HEK293 (cell line): ENCODE measurements at regions not wholly inside any gene's neighbourhood (a gene's known extent, or its start where the extent isn't known, plus 50 kb on each side); places are given as distances from the start of the nearest gene placed in this dataset.

ENCODE experiments used
- CTCF ChIA-PET: fragments of 350-600 bp; formaldehyde crosslinking; extraction: SDS; loops from one replicate; lab custom pipeline; 2021; ENCODE audit warnings: antibody characterized with exemption; lab: Yijun Ruan, JAX
- POLR2A ChIA-PET: fragments of 300-600 bp; formaldehyde crosslinking; extraction: SDS; loops from one replicate; lab custom pipeline; 2020; ENCODE audit warnings: antibody characterized with exemption, inconsistent platforms; lab: Yijun Ruan, JAX
- H3K27ac ChIP-seq: fragments of 200-500 bp; sonication (Bioruptor generic); 2 replicates; pipeline ENCODE4 v1.5.1; 2014; ENCODE audit warnings: low read depth, low read length, control low read depth, inconsistent platforms; ENCODE audit errors: extremely low read depth
- H3K36me3 ChIP-seq, 2 experiments: fragments of 200-500 bp in 1 of 2; sonication (Bioruptor generic) in 1 of 2; 1 replicate in 1 of 2; 2 replicates in 1 of 2; pipeline ENCODE4 v1.5.1; 2014 to 2017; ENCODE audit warnings: inconsistent platforms in 2 of 2, low read length in 2 of 2; ENCODE audit not compliant: control insufficient read depth in 2 of 2, insufficient read depth in 1 of 2
- H3K4me1 ChIP-seq: fragments of 200-500 bp; sonication (Bioruptor generic); 2 replicates; pipeline ENCODE4 v1.5.1; 2014; ENCODE audit warnings: mild to moderate bottlenecking, low read length, inconsistent platforms; ENCODE audit not compliant: control insufficient read depth, insufficient read depth
- H3K4me3 ChIP-seq: 2 replicates; pipeline ENCODE4 v1.5.1; 2011; ENCODE audit warnings: low read depth, mild to moderate bottlenecking, control low read depth, low read length, moderate library complexity
- H3K9me3 ChIP-seq: fragments of 200-500 bp; sonication (Bioruptor generic); 2 replicates; pipeline ENCODE4 v1.5.1; 2014; ENCODE audit warnings: low read depth, low read length, inconsistent platforms; ENCODE audit not compliant: control insufficient read depth, insufficient read depth
- IKZF3 ChIP-seq: fragments of 450-650 bp; IDR thresholded peaks from 2 replicates; pipeline ENCODE4 v1.5.0; 2018; ENCODE audit warnings: missing biosample characterization, mild to moderate bottlenecking, missing genetic modification characterization, moderate library complexity
- KLF8 ChIP-seq: fragments of 450-650 bp; formaldehyde crosslinking; IDR thresholded peaks from 2 replicates; pipeline ENCODE4 v1.5.1; 2016; ENCODE audit warnings: missing biosample characterization, missing genetic modification characterization
- REPIN1 ChIP-seq: fragments of 450-650 bp; formaldehyde crosslinking; IDR thresholded peaks from 2 replicates; pipeline ENCODE4 v1.5.1; 2017; ENCODE audit warnings: missing biosample characterization, missing genetic modification characterization, low read depth
- REST ChIP-seq: fragments of 450-650 bp; formaldehyde crosslinking; IDR thresholded peaks from 2 replicates; pipeline ENCODE4 v1.5.1; 2016; ENCODE audit warnings: missing biosample characterization, missing genetic modification characterization
- SETDB1 ChIP-seq: IDR thresholded peaks from one replicate; pipeline ENCODE4 v1.6.1; 2017; ENCODE audit warnings: mild to moderate bottlenecking, low read length, moderate library complexity, mixed read lengths; ENCODE audit not compliant: insufficient read length
- TRIM28 ChIP-seq: IDR thresholded peaks from 2 replicates; pipeline ENCODE4 v1.6.1; 2011; ENCODE audit warnings: low read length, control low read depth, borderline replicate concordance
- ZNF169 ChIP-seq: fragments of 450-650 bp; formaldehyde crosslinking; IDR thresholded peaks from 2 replicates; pipeline ENCODE4 v1.5.1; 2016; ENCODE audit warnings: missing biosample characterization, missing genetic modification characterization
- ZNF488 ChIP-seq: fragments of 450-650 bp; formaldehyde crosslinking; IDR thresholded peaks from 2 replicates; pipeline ENCODE4 v1.5.1; 2016; ENCODE audit warnings: missing biosample characterization, missing genetic modification characterization
- ZNF585B ChIP-seq: fragments of 450-650 bp; formaldehyde crosslinking; IDR thresholded peaks from 2 replicates; pipeline ENCODE4 v1.5.1; 2016; ENCODE audit warnings: missing biosample characterization, missing genetic modification characterization
- ZNF701 ChIP-seq: fragments of 450-650 bp; formaldehyde crosslinking; IDR thresholded peaks from 2 replicates; pipeline ENCODE4 v1.5.1; 2016; ENCODE audit warnings: missing biosample characterization, missing genetic modification characterization
- ZNF76 ChIP-seq: fragments of 450-650 bp; formaldehyde crosslinking; IDR thresholded peaks from 2 replicates; pipeline ENCODE4; 2016; ENCODE audit warnings: low read depth, missing biosample characterization, missing genetic modification characterization, borderline replicate concordance
- ZNF785 ChIP-seq: fragments of 450-650 bp; formaldehyde crosslinking; IDR thresholded peaks from 2 replicates; pipeline ENCODE4 v1.5.1; 2016; ENCODE audit warnings: missing biosample characterization, missing genetic modification characterization
- ZNF791 ChIP-seq: fragments of 450-650 bp; formaldehyde crosslinking; IDR thresholded peaks from 2 replicates; pipeline ENCODE4 v1.5.1; 2016; ENCODE audit warnings: missing biosample characterization, missing genetic modification characterization
- ZNF843 ChIP-seq: fragments of 450-650 bp; formaldehyde crosslinking; IDR thresholded peaks from 2 replicates; pipeline ENCODE4 v1.5.1; 2016; ENCODE audit warnings: missing biosample characterization, missing genetic modification characterization

- TF ChIP-seq IKZF3 = no peak
- no peak for TF ChIP-seq ZNF488 (tag by site-specific recombination)
- no peak for TF ChIP-seq REST (tag by site-specific recombination)
- TF ChIP-seq ZNF785 = no peak
- TF ChIP-seq ZNF701 (tag by site-specific recombination) = no peak
Measured at GRCh38 chr6:140025171-140025570, 650.7 kb upstream of the CITED2 start (continued).

GRCh38 chr6:140020207-140020791 lies 645.9 kb upstream of the CITED2 start:
- no peaks in the 10 kb centered on the region for H3K9me3 ChIP-seq
- CTCF ChIA-PET = no interaction called here
- POLR2A ChIA-PET = no interaction called here
- TF ChIP-seq KLF8 (tag by site-specific recombination) = no peak
- peak; percentile 94 for TF ChIP-seq ZNF169
- TF ChIP-seq SETDB1 = peak; percentile 98
- no peak for TF ChIP-seq ZNF791
- TF ChIP-seq ZNF585B (tag by site-specific recombination) = peak; percentile 76
- peak; percentile 87; the same call in 1 of the 2 replicates for TF ChIP-seq TRIM28
- no peaks in the 10 kb centered on the region for H3K36me3 ChIP-seq
- H3K4me3 ChIP-seq = no peak overlapping the region
- H3K27ac ChIP-seq = no peak overlapping the region
- H3K4me1 ChIP-seq = no peaks in the 10 kb centered on the region

GRCh38 chr6:140018588-140018987 lies 644.1 kb upstream of the CITED2 start:
- Histone ChIP-seq H3K4me3 (no peak overlapping the region), H3K27ac (no peak overlapping the region), H3K36me3 (no peaks in the 10 kb centered on the region), H3K4me1 (no peaks in the 10 kb centered on the region), H3K9me3 (no peaks in the 10 kb centered on the region)
- POLR2A ChIA-PET = interaction anchor here (1.7 kb wide), 1 partner anchor 644 kb away, joined by 4 read pairs; the partner anchor contains the start of gene CITED2
- 0 out of 2 replicates have a peak, but pooled peaks have one; percentile 29 for TF ChIP-seq TRIM28
- no peak for TF ChIP-seq REPIN1 (tag by site-specific recombination)
- TF ChIP-seq SETDB1 = peak; percentile 28
- CTCF ChIA-PET = interaction anchor here (1.3 kb wide), 1 partner anchor 35 kb away, joined by 4 read pairs; no protein-coding TSS in a partner anchor

- no peaks in the 10 kb centered on the region for H3K9me3 ChIP-seq
- TF ChIP-seq ZNF76 (tag by site-specific recombination) = no peak
- TF ChIP-seq ZNF843 (tag by site-specific recombination) = peak; percentile 36; the same call in 1 of the 2 replicates
- TF ChIP-seq, all 188 proteins: peak for 1
- Histone ChIP-seq H3K4me3 (no peak overlapping the region), H3K36me3 (no peaks in the 10 kb centered on the region), H3K4me1 (no peaks in the 10 kb centered on the region), H3K27ac (no peak overlapping the region)
- POLR2A ChIA-PET = interaction anchor here (1.7 kb wide), 1 partner anchor 643 kb away, joined by 4 read pairs; the partner anchor contains the start of gene CITED2
- CTCF ChIA-PET = interaction anchor here (0.5 to 1.3 kb wide), 2 partner anchors 36 to 78 kb away, joined by 3 to 4 read pairs; no protein-coding TSS in a partner anchor
Measured at GRCh38 chr6:140017470-140017869, 643.0 kb upstream of the CITED2 start.
